GM18499 (cell line): ENCODE measurements at regions not wholly inside any gene's neighbourhood (a gene's known extent, or its start where the extent isn't known, plus 50 kb on each side); places are given as distances from the start of the nearest gene placed in this dataset.

Experiments used
- ATAC-seq: cut with Tn5 transposase; IDR thresholded peaks from one replicate; pipeline ENCODE4 v1.9.1; 2021; ENCODE audit warnings: moderate number of reproducible peaks; ENCODE audit not compliant: insufficient read depth, unreplicated experiment

GRCh38 chr3:163915280-163915679, 1163.0 kb downstream of the SI start:
- no peak for ATAC-seq

- no peak for ATAC-seq
Observed at GRCh38 chr3:163914567-163914966, 1163.7 kb downstream of the SI start.

GRCh38 chr3:163891771-163892170, 1186.5 kb downstream of the SI start:
- ATAC-seq, result no peak

DNA sequence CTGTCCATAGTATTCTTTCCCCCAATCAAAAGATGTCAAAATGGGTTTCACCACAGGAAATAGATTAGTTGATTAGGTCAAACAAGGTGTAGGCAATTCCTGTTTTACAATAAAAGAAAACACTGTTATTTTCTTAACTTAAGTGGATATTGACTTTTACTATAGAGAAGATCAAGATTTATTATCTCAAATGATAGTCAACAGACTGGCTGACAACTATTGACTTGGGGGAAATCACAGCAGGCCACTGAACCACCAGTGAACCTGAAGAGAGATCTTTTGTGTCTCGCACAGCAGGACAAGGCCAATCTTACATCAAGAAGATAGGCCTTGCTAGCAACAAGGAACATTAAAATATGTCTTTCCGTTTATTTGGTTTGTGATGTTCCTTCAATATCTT, 1187.6 kb downstream of the SI start:
- no peak for ATAC-seq

DNA sequence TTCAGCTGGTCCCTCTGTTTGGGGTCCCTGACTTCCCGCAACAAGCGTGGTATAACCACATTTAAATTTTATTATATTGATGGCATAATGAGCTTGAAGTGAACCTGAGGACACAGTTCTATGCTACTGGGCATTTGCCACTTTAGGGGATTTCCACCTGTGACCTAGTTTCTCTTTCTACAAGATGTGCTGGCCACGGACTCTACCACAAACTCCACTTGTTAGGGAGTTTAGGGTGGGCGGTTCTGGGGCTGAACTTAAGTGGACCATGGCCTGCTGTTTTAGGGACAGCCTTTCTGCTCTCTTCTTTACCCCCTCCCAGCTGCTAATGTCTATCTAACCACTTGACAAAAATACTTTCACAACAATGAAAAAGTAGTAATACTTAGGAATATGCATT, 1199.1 kb downstream of the SI start:
- no peak for ATAC-seq

GRCh38 chr3:163878396-163878795, 1199.9 kb downstream of the SI start:
- no peak for ATAC-seq

GRCh38 chr3:163877805-163878204, 1200.5 kb downstream of the SI start:
- no peak for ATAC-seq

- ATAC-seq, result no peak
Observed at GRCh38 chr3:163863146-163863545, 1215.2 kb downstream of the SI start.

DNA sequence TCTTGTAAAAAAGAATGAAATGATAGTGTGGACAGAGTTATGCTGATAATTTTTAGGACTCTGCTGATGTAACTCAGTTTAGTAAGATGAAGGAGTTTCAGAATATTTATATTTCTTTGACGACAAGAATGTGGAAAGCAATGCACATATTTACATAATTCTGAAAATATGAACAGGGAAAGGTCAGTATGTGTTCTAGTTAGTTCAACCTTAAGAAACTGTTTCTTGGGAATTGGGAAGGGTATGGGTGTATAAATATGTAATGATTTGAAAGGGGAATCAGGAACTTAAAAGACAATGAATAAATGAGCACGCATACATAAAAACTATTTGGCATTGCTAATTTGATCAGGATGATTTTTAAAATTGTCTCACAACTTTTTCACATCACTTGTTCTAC, 1226.1 kb downstream of the SI start:
- no peak for ATAC-seq

DNA sequence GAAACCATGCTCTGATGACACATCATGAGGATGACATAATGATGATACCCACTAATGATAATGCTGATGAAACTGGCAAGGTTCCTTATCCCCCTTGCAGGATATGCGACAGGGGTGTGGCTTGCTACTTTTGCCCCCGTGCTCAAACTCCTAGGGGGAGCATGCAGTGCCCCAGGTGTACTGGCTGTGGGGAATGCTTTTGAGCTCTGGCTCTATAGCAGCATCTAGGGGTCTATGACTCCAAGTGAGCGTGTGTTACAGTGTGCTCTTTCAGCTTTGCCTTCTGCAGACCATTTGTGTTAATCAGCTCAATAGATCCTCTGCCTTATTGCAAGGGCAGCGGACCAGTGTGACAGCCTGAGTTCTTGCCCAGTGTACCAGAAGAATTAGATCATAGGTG, 1239.5 kb downstream of the SI start:
- ATAC-seq, result no peak

GRCh38 chr3:163832547-163832946, 1245.7 kb downstream of the SI start:
- no peak for ATAC-seq

- ATAC-seq, result no peak
Observed at GRCh38 chr3:163821841-163822240, 1256.5 kb downstream of the SI start.

- ATAC-seq, result no peak
Observed at GRCh38 chr3:163817015-163817414, 1261.3 kb downstream of the SI start.

GRCh38 chr3:163813935-163814334, 1264.4 kb downstream of the SI start:
- no peak for ATAC-seq

GRCh38 chr3:163812006-163812405, 1266.3 kb downstream of the SI start:
- no peak for ATAC-seq

GRCh38 chr3:163809540-163809993, 1268.7 kb downstream of the SI start:
- no peak for ATAC-seq

GRCh38 chr3:163786416-163786815, 1291.9 kb downstream of the SI start:
- ATAC-seq, result no peak

DNA sequence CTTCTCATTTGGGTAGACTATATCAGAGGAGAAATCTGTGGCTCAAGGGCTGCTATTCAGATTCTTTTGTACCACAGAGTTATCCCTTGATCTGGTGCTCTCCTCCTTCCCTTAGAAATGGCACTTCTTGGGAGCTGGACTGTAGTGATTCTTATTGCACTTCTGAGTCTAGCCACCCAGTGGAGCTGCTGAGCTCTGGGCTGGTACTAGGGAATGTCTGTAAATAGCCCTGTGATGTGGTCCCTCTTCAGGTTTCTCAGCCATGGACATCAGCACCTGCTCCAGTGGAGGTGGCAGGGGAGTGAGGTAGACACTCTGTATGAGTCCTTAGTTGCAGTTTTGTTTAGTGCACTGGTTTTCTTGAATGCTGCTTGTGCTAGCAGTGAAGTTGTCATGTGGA, 1292.6 kb downstream of the SI start:
- no peak for ATAC-seq

DNA sequence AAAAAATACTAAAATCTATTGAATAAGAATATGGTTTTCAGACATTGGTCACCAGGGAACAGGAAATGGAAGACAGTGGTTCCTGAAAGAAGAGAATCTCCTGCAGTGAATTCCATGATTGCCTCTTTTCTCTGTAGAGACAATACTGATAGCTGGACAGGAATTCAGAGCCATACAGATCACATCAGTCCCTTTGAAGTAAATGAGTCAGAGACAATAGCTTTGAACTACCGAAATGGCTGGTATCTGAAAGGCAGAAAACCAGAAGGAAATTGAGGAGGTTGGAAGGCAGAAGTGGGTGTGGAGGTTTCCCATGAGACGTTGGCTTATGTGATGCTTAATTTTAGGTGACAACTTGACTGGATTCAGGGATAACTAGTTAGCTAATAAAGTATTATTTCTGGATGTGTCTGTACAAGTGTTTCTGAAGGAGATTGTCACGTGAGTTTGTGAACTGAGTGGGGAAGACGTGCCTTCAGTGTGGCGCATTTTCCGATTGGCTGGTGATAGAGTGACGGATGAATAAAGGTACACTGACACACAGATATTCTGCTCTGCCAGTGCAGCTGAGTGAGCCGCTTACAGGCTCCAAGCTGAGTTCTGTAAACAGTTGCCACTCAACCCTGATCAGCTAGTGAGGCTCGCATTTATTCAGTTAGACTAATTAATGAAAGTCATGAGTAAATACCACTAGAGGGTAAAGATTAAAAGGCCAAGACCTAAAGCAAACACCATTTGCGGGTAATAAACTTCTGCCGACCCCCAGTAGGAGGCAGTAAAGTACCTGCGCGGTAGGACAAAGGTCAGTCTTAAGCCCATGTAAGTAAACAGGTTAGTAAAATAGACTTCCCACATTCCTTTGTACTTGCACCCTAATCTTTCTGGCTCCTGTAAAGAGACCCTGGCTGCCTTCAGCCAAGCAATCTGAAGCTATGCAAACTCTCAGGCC, 1298.6 kb downstream of the SI start:
- no peak for ATAC-seq

- no peak for ATAC-seq
Observed at GRCh38 chr3:163776743-163777142, 1301.6 kb downstream of the SI start.

DNA sequence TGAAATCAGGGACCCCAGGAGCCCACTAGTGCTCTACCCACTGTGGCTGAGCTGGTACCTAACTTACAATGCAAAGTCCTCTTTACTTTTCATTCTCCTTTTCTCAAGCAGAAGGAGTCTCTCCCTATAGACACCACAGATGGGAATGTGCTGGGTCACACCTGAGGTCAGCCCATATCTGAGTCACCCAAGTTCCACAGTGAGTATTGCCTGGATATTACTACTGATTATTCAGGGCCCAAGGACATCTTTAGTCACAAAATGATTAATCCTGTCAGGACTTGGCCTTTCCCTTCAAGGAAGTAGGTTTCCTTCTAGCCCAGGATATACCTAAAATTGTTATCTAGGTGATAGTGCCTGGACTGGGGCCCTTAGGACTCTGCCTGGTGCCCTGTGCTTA, 1305.2 kb downstream of the SI start:
- ATAC-seq, result no peak

- ATAC-seq, result no peak
Observed at GRCh38 chr3:163768048-163768447, 1310.2 kb downstream of the SI start.
